HK-2 (cell line): ENCODE measurements at regions not wholly inside any gene's neighbourhood (a gene's known extent, or its start where the extent isn't known, plus 50 kb on each side); places are given as distances from the start of the nearest gene placed in this dataset.

Experiments used
- DNase-seq: peaks from one replicate; pipeline ENCODE4 v3.0.0-alpha.2; 2018; ENCODE audit not compliant: unreplicated experiment

GRCh38 chr13:21965095-21965494, 294.2 kb downstream of the FGF9 start:
- DNase-seq, result no peak

GRCh38 chr13:21966014-21966413, 295.1 kb downstream of the FGF9 start:
- no peak for DNase-seq

GRCh38 chr13:21967871-21968270, 297.0 kb downstream of the FGF9 start:
- DNase-seq, result no peak

- DNase-seq, result no peak
Observed at GRCh38 chr13:21970172-21970571, 299.3 kb downstream of the FGF9 start.

- no peak for DNase-seq
Observed at GRCh38 chr13:21970918-21971317, 300.0 kb downstream of the FGF9 start.

- DNase-seq, result no peak
Observed at GRCh38 chr13:21971662-21972621, 301.1 kb downstream of the FGF9 start.

- DNase-seq, result no peak
Observed at GRCh38 chr13:21973437-21974125, 302.7 kb downstream of the FGF9 start.

- no peak for DNase-seq
Observed at GRCh38 chr13:21974741-21975140, 303.9 kb downstream of the FGF9 start.

GRCh38 chr13:21976159-21976558, 305.3 kb downstream of the FGF9 start:
- DNase-seq, result no peak

GRCh38 chr13:21979161-21979806, 308.4 kb downstream of the FGF9 start:
- no peak for DNase-seq

GRCh38 chr13:21980049-21980448, 309.2 kb downstream of the FGF9 start:
- DNase-seq, result no peak

- no peak for DNase-seq
Observed at GRCh38 chr13:21984156-21984555, 313.3 kb downstream of the FGF9 start.

GRCh38 chr13:21986602-21987001, 315.7 kb downstream of the FGF9 start:
- no peak for DNase-seq

- DNase-seq, result no peak
Observed at GRCh38 chr13:21987793-21988192, 316.9 kb downstream of the FGF9 start.

GRCh38 chr13:21988624-21989023, 317.8 kb downstream of the FGF9 start:
- no peak for DNase-seq

- DNase-seq, result no peak
Observed at GRCh38 chr13:21996049-21996448, 325.2 kb downstream of the FGF9 start.

GRCh38 chr13:21997726-21998125, 326.9 kb downstream of the FGF9 start:
- no peak for DNase-seq

GRCh38 chr13:21998279-21998990, 327.6 kb downstream of the FGF9 start:
- no peak for DNase-seq

GRCh38 chr13:21999666-22000065, 328.8 kb downstream of the FGF9 start:
- no peak for DNase-seq

- no peak for DNase-seq
Observed at GRCh38 chr13:22000191-22000590, 329.3 kb downstream of the FGF9 start.

- DNase-seq, result no peak
Observed at GRCh38 chr13:22001336-22001735, 330.5 kb downstream of the FGF9 start.

- DNase-seq, result no peak
Observed at GRCh38 chr13:22002893-22003292, 332.0 kb downstream of the FGF9 start.
